Mammary epithelial cell (primary cell): ENCODE measurements at regions not wholly inside any gene's neighbourhood (a gene's known extent, or its start where the extent isn't known, plus 50 kb on each side); places are given as distances from the start of the nearest gene placed in this dataset.

ENCODE experiments used
- EZH2 ChIP-seq: IDR thresholded peaks from 2 replicates; pipeline ENCODE4 v1.6.1; 2012; ENCODE audit warnings: low read length, inconsistent platforms, borderline replicate concordance
- TF ChIP-seq, protein P1 (sequence below), 2 donors: IDR thresholded peaks in 1 of 2; conservative IDR thresholded peaks in 1 of 2; 2 replicates each; pipeline ENCODE4 v1.5.1; 2011 to 2012; ENCODE audit warnings: inconsistent platforms in 2 of 2, low read length in 2 of 2, mild to moderate bottlenecking in 2 of 2, control low read depth in 1 of 2, low read depth in 1 of 2; ENCODE audit not compliant: insufficient read depth in 1 of 2; ENCODE audit errors: extremely low read depth in 1 of 2

DNA sequence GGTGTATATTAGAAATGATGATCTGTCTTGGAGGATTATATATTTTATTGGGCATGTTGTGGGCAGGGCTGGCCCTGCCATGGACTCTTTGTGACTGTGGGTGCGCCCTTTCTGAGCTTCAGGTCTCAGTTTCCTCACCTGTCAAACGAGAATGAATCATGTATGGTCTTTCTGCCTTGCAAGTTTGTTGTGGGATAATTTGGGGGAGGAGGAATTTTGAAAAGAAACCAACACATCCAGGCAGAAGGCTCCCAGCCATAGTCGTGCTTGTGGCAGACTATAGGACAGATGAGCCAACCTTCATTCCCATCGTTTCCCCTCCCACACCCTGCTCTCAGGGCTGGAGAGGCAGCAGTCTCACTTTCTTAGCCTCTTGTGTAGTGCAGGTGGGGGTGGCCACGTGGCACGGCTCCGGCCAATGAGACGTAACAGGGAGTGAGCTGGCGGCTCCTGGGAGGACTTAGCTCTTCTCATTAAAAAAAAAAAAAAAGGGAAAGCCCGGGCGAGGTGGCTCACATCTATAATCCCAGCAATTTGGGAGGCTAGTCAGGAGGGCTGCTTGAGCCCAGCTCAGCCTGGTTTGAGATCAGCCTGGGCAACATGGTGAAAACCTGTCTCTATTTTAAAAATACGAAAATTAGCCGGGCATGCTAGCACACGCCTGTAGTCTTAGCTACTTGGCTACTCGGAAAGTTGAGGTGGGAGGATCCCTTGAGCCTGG is 63.1 kb downstream of the RHOB start:
- TF ChIP-seq, protein P1, sequence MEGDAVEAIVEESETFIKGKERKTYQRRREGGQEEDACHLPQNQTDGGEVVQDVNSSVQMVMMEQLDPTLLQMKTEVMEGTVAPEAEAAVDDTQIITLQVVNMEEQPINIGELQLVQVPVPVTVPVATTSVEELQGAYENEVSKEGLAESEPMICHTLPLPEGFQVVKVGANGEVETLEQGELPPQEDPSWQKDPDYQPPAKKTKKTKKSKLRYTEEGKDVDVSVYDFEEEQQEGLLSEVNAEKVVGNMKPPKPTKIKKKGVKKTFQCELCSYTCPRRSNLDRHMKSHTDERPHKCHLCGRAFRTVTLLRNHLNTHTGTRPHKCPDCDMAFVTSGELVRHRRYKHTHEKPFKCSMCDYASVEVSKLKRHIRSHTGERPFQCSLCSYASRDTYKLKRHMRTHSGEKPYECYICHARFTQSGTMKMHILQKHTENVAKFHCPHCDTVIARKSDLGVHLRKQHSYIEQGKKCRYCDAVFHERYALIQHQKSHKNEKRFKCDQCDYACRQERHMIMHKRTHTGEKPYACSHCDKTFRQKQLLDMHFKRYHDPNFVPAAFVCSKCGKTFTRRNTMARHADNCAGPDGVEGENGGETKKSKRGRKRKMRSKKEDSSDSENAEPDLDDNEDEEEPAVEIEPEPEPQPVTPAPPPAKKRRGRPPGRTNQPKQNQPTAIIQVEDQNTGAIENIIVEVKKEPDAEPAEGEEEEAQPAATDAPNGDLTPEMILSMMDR (conservative IDR thresholded peaks at IDR 0.05 in 1 of 2, IDR thresholded peaks at IDR 0.05 in 1 of 2; ENCODE audit: extremely low read depth in 1 of 2, insufficient read depth in 1 of 2, low read depth in 1 of 2, low read length in 2 of 2), result no peak
- no peak for TF ChIP-seq EZH2
